HFF-Myc (cell line): ENCODE measurements at regions not wholly inside any gene's neighbourhood (a gene's known extent, or its start where the extent isn't known, plus 50 kb on each side); places are given as distances from the start of the nearest gene placed in this dataset.

Experiments used
- DNase-seq: peaks from one replicate; pipeline ENCODE4 v3.0.0-alpha.2; 2011; ENCODE audit warnings: low read depth; ENCODE audit errors: extremely low read depth
- H3K4me3 ChIP-seq: replicated peaks from 2 replicates; pipeline ENCODE4 v1.5.1; 2011; ENCODE audit warnings: low read depth, mild to moderate bottlenecking, control low read depth, low read length
- TF ChIP-seq, protein P1 (sequence below): IDR thresholded peaks from 2 replicates; pipeline ENCODE4 v1.5.1; 2012; ENCODE audit warnings: mild to moderate bottlenecking, low read depth, low read length, control low read depth; ENCODE audit errors: missing control alignments

DNA sequence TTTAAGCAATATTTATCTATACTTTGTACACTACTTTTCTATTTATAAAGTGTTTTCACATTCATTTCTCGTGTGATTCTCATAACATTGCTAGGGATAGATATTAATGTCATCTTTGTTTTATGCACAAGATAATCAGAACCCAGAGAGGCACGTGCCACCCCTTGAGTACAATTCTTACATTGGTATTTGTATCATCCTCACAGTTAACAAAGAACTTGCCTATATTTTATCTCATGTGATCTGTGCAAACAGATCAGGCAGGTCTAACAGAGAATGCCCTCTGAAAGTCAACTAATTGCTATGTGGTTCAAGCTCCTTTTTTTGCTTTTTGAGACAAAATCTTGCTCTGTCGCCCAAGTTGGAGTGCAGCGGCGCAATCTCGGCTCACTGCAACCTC, 604.5 kb downstream of the LMO4 start:
- no peak overlapping the region for H3K4me3 ChIP-seq
- DNase-seq = no peak
- TF ChIP-seq, protein P1, sequence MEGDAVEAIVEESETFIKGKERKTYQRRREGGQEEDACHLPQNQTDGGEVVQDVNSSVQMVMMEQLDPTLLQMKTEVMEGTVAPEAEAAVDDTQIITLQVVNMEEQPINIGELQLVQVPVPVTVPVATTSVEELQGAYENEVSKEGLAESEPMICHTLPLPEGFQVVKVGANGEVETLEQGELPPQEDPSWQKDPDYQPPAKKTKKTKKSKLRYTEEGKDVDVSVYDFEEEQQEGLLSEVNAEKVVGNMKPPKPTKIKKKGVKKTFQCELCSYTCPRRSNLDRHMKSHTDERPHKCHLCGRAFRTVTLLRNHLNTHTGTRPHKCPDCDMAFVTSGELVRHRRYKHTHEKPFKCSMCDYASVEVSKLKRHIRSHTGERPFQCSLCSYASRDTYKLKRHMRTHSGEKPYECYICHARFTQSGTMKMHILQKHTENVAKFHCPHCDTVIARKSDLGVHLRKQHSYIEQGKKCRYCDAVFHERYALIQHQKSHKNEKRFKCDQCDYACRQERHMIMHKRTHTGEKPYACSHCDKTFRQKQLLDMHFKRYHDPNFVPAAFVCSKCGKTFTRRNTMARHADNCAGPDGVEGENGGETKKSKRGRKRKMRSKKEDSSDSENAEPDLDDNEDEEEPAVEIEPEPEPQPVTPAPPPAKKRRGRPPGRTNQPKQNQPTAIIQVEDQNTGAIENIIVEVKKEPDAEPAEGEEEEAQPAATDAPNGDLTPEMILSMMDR = no peak

DNA sequence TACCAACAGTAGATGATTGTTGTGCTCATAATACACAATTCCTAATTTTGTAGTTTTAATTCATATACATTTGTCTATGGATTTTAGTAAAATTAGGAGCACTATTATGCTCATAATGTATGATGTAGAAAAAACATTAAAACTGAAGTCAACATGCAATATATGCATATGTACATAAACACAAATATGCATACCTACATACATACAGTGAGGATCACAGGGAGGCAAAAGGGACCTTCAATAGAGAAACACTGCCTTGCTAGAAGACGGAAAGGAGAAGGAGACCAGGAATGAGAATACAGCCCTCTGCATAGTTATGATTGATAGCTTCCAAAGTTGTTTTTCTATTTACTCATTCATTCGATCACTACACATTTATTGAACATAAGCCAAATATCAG, 606.5 kb downstream of the LMO4 start:
- no peak for DNase-seq
- H3K4me3 ChIP-seq = no peak overlapping the region
- TF ChIP-seq, protein P1 = no peak

DNA sequence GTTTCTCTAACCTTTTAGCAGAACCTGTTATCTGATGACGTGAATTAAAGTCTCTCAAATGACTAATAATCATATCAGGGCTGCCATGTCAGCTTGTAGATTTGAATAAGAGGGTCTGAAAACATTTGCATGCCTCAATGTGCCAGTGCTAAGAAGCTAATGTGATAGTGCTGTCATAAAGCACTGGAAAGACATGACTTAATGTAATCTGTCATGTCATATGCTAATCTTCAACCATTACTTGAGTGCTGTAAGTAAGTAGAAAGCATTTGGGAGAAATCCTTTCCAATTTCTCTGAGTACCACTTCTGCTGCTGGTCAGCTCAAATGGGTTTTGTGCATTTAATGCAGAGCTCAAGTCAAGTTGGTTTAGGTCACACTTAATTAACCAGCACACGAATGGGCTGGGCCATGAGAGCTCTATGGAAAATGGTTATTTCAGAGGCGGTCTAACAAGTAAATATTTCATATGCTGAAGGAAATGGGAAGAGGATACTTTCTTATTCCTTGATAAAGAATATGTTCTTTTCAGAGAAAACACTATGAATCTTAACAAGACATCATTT, 609.2 kb downstream of the LMO4 start:
- H3K4me3 ChIP-seq = no peak overlapping the region
- TF ChIP-seq, protein P1 = no peak
- DNase-seq = no peak

DNA sequence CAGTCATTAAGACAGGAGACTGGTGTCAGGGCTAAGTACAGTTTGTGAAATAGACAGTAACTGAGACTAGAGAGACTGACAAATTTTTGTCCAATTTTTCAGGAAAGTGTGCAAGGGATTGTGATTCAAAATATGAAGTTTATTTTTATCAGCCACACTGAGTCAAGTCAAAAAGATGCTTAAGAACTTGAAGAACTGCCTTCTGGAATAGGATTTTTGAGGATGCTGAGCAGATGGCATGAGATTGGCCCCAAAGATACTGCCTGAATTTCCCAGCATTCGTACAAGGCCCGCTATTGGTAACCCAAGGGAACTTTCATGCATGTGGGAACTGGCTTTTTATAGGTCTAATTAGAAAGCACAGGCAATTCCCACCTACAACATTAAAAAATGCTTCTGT, 610.0 kb downstream of the LMO4 start:
- TF ChIP-seq, protein P1 = no peak
- no peak for DNase-seq
- no peak overlapping the region for H3K4me3 ChIP-seq

DNA sequence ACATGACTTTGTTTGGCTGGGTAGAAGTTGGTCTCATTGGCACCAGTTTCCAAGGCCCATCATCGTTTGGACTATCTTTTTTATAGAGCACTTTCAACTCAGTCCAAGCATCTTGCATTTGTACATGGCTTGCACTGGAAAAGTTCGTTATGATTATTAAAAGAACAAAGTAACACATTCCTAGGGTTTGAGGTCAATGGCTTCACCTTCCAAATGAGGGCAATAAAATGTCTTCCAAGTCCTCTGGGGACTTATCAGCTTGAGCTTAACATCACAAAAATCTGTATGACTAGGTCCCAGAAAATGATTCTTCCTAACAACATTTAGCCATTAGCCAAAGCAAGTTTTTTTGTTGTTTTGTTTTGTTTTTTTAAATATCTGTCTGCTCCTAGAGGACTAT, 610.8 kb downstream of the LMO4 start:
- DNase-seq = no peak
- no peak overlapping the region for H3K4me3 ChIP-seq
- TF ChIP-seq, protein P1 = no peak

DNA sequence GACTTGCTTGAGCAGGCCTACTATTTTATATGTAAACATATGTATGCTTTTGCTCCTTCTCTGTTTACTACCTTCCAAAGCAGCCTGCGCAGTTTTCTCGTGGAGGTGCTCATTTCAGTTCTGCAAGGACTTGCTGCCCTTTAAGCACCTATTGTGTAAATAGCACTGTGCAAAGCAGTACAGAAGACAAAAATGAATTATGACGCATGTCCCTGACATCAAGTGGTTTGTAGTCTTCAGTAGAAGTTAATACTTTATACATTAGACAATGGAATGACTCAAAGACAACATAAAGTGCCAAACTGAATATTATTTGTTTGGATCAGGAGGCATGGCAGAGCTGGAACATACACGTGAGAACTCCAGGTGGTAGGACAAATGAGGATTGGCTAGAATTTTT, 611.7 kb downstream of the LMO4 start:
- no peak overlapping the region for H3K4me3 ChIP-seq
- DNase-seq = no peak
- TF ChIP-seq, protein P1 = no peak

DNA sequence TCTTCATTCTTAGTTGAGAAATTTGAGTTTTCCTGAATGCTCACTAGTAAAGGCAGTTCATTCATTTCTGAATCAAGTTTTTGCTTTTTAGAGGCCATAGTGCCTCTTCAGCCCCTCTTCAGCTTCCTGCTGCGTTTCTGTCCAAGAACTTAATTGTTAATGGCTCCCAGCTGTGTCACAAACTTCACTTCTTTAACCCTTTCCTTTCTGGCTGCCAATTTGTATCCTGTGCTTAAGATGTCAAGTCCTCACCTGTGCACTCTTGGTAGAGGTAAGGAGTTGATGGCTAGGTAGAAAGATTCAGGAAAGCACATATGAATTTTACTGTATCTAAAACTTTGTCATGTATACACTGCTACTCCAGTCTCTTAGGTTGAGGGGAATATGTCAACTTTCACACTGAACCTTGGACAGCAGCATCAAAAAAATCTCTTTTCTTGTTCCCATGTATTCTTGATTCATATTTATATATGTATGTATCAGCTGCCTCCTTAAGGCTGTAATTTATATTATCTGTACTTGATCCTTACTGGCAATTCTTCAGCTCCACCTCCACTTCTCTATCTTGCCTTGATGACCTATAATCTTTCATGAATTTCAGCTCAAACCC, 612.8 kb downstream of the LMO4 start:
- TF ChIP-seq, protein P1 = no peak
- DNase-seq = no peak
- H3K4me3 ChIP-seq = no peak overlapping the region
